ENCODE measurements at regions not wholly inside any gene's neighbourhood (a gene's known extent, or its start where the extent isn't known, plus 50 kb on each side); places are given as distances from the start of the nearest gene placed in this dataset.

DNA sequence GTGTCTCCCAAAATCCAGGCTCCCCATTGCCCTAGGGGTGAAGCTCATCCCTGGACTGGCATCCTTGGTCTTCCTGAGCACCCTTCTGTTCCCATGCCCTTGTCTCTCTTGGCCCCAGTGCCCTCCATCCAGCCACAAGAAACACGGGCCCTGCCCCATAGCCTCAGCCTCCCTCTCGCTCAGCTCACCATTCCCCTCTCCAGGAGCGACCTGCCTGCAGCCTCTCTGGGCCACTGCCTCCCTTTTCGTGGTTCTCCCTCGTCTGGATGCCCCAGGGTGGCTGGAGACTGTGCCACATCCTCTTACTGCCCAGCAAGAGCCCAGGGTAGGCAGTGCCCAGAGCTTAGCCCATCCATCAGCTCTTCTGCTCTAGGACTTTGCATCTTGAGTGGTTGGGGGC lies 532.1 kb downstream of the TBC1D22A start:
- no peak for TF ChIP-seq POLR2A (IDR thresholded peaks at IDR 0.05; ENCODE audit: low read depth, low read length)
- TF ChIP-seq TAF1 (IDR thresholded peaks at IDR 0.05; ENCODE audit: low read depth, low read length): no peak
- no peak for TF ChIP-seq POLR2AphosphoS5 (IDR thresholded peaks at IDR 0.05; ENCODE audit: low read depth, low read length)

All from GM12891 (cell line).